ENCODE measurements at regions not wholly inside any gene's neighbourhood (a gene's known extent, or its start where the extent isn't known, plus 50 kb on each side); places are given as distances from the start of the nearest gene placed in this dataset.

- TF ChIP-seq CTCF (IDR thresholded peaks at IDR 0.05; ENCODE audit: low read length) (no peak), EZH2 (IDR thresholded peaks at IDR 0.05; ENCODE audit: borderline replicate concordance, low read length) (no peak)
These were observed 103.2 kb upstream of the BASP1 start for GRCh38 chr5:17114233-17114632.
